GM21390 (cell line): ENCODE measurements at regions not wholly inside any gene's neighbourhood (a gene's known extent, or its start where the extent isn't known, plus 50 kb on each side); places are given as distances from the start of the nearest gene placed in this dataset.

Experiments used
- ATAC-seq: cut with Tn5 transposase; IDR thresholded peaks from one replicate; pipeline ENCODE4 v1.9.1; 2021; ENCODE audit not compliant: unreplicated experiment

GRCh38 chr5:34480810-34481528 lies 175.2 kb upstream of the RAI14 start:
- ATAC-seq = no peak

- no peak for ATAC-seq
These were observed 172.6 kb upstream of the RAI14 start for GRCh38 chr5:34483442-34484033.

GRCh38 chr5:34484216-34484920 lies 171.8 kb upstream of the RAI14 start:
- ATAC-seq = no peak

GRCh38 chr5:34485768-34486030 lies 170.4 kb upstream of the RAI14 start:
- ATAC-seq = no peak

- ATAC-seq = peak; percentile 55
These were observed 169.8 kb upstream of the RAI14 start for GRCh38 chr5:34486160-34486848.

- no peak for ATAC-seq
These were observed 169.3 kb upstream of the RAI14 start for GRCh38 chr5:34486849-34487158.

- no peak for ATAC-seq
These were observed 168.8 kb upstream of the RAI14 start for GRCh38 chr5:34487159-34487879.

GRCh38 chr5:34487956-34488355 lies 168.2 kb upstream of the RAI14 start:
- ATAC-seq = no peak

GRCh38 chr5:34488984-34489383 lies 167.1 kb upstream of the RAI14 start:
- no peak for ATAC-seq

GRCh38 chr5:34490506-34491250 lies 165.4 kb upstream of the RAI14 start:
- no peak for ATAC-seq

GRCh38 chr5:34491251-34491620 lies 164.9 kb upstream of the RAI14 start:
- ATAC-seq = no peak

GRCh38 chr5:34494111-34494755 lies 161.9 kb upstream of the RAI14 start:
- ATAC-seq = no peak

GRCh38 chr5:34495178-34495577 lies 160.9 kb upstream of the RAI14 start:
- no peak for ATAC-seq

- ATAC-seq = no peak
These were observed 159.9 kb upstream of the RAI14 start for GRCh38 chr5:34496260-34496691.

GRCh38 chr5:34496701-34497469 lies 159.2 kb upstream of the RAI14 start:
- no peak for ATAC-seq

GRCh38 chr5:34497470-34497808 lies 158.7 kb upstream of the RAI14 start:
- no peak for ATAC-seq

- ATAC-seq = no peak
These were observed 157.6 kb upstream of the RAI14 start for GRCh38 chr5:34498572-34498971.

- peak; percentile 90 for ATAC-seq
These were observed 157.0 kb upstream of the RAI14 start for GRCh38 chr5:34499001-34499734.
